ENCODE measurements at regions not wholly inside any gene's neighbourhood (a gene's known extent, or its start where the extent isn't known, plus 50 kb on each side); places are given as distances from the start of the nearest gene placed in this dataset.

DNA sequence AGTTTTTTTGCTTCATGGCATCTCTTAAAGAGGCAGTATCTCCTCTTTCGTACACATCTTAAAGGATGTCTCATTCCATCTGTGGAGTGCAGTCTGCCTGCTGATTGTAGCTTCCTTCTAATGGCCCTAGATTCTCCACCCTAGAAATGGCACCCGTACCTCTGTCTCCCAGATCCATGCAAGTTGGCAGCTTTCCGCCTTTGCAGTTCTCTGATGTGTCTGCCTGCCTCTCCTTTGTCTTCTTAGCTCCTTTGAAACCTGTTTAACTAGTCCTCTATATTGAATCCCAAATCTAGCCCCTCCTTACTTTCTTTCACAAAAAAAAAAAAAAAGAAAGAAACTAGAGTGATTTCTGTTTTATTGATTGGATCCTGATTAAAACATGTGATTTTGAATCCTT, 1025.0 kb downstream of the ZPLD1 start:
- peaks cover 3% of the 10 kb centered on the region for H3K9me3 Mint-ChIP-seq
- H3K36me3 Mint-ChIP-seq = no peaks in the 10 kb centered on the region
- H3K27ac Mint-ChIP-seq = no peak overlapping the region
- Histone ChIP-seq H3K79me2 (ENCODE audit: low read depth) (no peaks in the 10 kb centered on the region), H3K9ac (no peak overlapping the region), H3K4me3 (no peak overlapping the region), H3F3A (ENCODE audit: low read depth) (no peaks in the 10 kb centered on the region), H2AFZ (replicated peaks) (peak overlapping the region; percentile 89), H3K4me2 (no peak overlapping the region), H3K27me3 (no peaks in the 10 kb centered on the region), H3K4me1 (peaks cover 4% of the 10 kb centered on the region), H3K9me3 (ENCODE audit: low read depth) (no peaks in the 10 kb centered on the region), H3K36me3 (no peaks in the 10 kb centered on the region), H3K27ac (no peak overlapping the region), H4K20me1 (ENCODE audit: low read depth) (no peaks in the 10 kb centered on the region)
- TF ChIP-seq EZH2phosphoT487 (IDR thresholded peaks at IDR 0.05) (no peak), EZH2 (IDR thresholded peaks at IDR 0.05) (no peak), CTCF (IDR thresholded peaks at IDR 0.05) (no peak)
- DNase-seq (ENCODE audit: low spot score) = peak; percentile 4
- H3K4me1 Mint-ChIP-seq = peaks cover 4% of the 10 kb centered on the region
- H3K27me3 Mint-ChIP-seq (ENCODE audit: insufficient read depth, low read depth) = peaks cover 2% of the 10 kb centered on the region
- no peak overlapping the region for H3K4me3 Mint-ChIP-seq

- Mint-ChIP-seq H3K27ac (no peak overlapping the region), H3K36me3 (no peaks in the 10 kb centered on the region), H3K27me3 (ENCODE audit: insufficient read depth, low read depth) (no peaks in the 10 kb centered on the region), H3K9me3 (no peaks in the 10 kb centered on the region), H3K4me3 (no peak overlapping the region), H3K4me1 (no peaks in the 10 kb centered on the region)
- Histone ChIP-seq H3K9me3 (ENCODE audit: low read depth) (no peaks in the 10 kb centered on the region), H4K20me1 (ENCODE audit: low read depth) (no peaks in the 10 kb centered on the region), H3K4me2 (no peak overlapping the region), H3K36me3 (no peaks in the 10 kb centered on the region), H2AFZ (replicated peaks) (no peak overlapping the region), H3K79me2 (ENCODE audit: low read depth) (no peaks in the 10 kb centered on the region), H3K4me1 (no peaks in the 10 kb centered on the region), H3K4me3 (no peak overlapping the region), H3F3A (ENCODE audit: low read depth) (no peaks in the 10 kb centered on the region), H3K27me3 (no peaks in the 10 kb centered on the region), H3K27ac (no peak overlapping the region), H3K9ac (no peak overlapping the region)
- no peak for TF ChIP-seq EZH2 (IDR thresholded peaks at IDR 0.05)
- TF ChIP-seq CTCF (IDR thresholded peaks at IDR 0.05) = no peak
- TF ChIP-seq EZH2phosphoT487 (IDR thresholded peaks at IDR 0.05) = no peak
- no peak for DNase-seq (ENCODE audit: low spot score)
Measured at GRCh38 chr3:103470498-103470897, 1035.7 kb downstream of the ZPLD1 start.

DNA sequence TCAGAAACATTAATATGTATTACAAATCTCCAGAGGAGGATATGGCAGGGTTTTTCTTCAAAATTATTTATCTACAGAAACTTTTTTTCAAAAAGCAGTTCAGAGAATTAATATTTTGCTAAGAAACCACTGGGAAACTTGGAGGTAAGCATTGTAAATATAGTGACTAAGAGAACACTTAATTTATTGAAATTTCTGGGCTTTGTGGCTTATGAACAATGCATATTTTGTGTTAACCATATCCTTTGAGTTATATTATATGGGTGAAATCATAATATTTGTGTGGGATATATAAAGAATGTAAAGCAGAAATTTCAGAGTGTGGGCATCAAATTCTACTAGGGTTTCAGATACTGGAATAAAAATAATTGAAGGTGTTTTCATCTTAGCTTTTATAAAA, 1059.2 kb downstream of the ZPLD1 start:
- H3K36me3 ChIP-seq = no peaks in the 10 kb centered on the region
- Mint-ChIP-seq H3K4me3 (no peak overlapping the region), H3K4me1 (no peaks in the 10 kb centered on the region), H3K27me3 (ENCODE audit: insufficient read depth, low read depth) (no peaks in the 10 kb centered on the region), H3K36me3 (no peaks in the 10 kb centered on the region), H3K27ac (no peak overlapping the region), H3K9me3 (no peaks in the 10 kb centered on the region)
- H2AFZ ChIP-seq (replicated peaks) = no peak overlapping the region
- no peaks in the 10 kb centered on the region for H3K79me2 ChIP-seq (ENCODE audit: low read depth)
- TF ChIP-seq EZH2 (IDR thresholded peaks at IDR 0.05) (no peak), CTCF (IDR thresholded peaks at IDR 0.05) (no peak), EZH2phosphoT487 (IDR thresholded peaks at IDR 0.05) (no peak)
- H3F3A ChIP-seq (ENCODE audit: low read depth) = no peaks in the 10 kb centered on the region
- H3K4me3 ChIP-seq = no peak overlapping the region
- H4K20me1 ChIP-seq (ENCODE audit: low read depth) = no peaks in the 10 kb centered on the region
- H3K27me3 ChIP-seq = no peaks in the 10 kb centered on the region
- no peaks in the 10 kb centered on the region for H3K4me1 ChIP-seq
- H3K9me3 ChIP-seq (ENCODE audit: low read depth) = no peaks in the 10 kb centered on the region
- no peak overlapping the region for H3K9ac ChIP-seq
- no peak for DNase-seq (ENCODE audit: low spot score)
- no peak overlapping the region for H3K27ac ChIP-seq
- H3K4me2 ChIP-seq = no peak overlapping the region

DNA sequence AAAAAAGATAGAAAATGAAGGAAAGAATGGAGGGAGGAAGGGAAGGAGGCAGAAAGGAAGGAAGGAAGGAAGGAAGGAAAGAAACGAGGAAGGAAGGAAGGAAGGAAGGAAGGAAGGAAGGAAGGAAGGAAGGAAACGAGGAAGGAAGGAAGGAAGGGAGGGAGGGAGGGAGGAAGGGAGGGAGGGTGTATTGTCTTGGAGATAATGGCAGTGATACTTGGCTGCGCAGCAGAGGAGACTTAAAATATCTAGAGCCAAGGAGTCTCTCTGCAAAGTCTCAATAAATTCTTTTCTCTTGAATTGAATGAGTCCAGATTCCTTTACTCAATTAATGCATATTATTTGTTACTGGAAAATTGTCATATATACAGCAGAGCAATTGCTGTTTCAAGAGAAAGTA, 1059.7 kb downstream of the ZPLD1 start:
- Histone ChIP-seq H4K20me1 (ENCODE audit: low read depth) (no peaks in the 10 kb centered on the region), H3K9me3 (ENCODE audit: low read depth) (no peaks in the 10 kb centered on the region), H3K4me2 (no peak overlapping the region), H3F3A (ENCODE audit: low read depth) (no peaks in the 10 kb centered on the region), H3K27me3 (no peaks in the 10 kb centered on the region), H3K79me2 (ENCODE audit: low read depth) (no peaks in the 10 kb centered on the region), H3K27ac (no peak overlapping the region), H3K4me3 (no peak overlapping the region), H3K36me3 (no peaks in the 10 kb centered on the region), H3K9ac (no peak overlapping the region), H3K4me1 (no peaks in the 10 kb centered on the region), H2AFZ (replicated peaks) (no peak overlapping the region)
- DNase-seq (ENCODE audit: low spot score) = no peak
- Mint-ChIP-seq H3K27me3 (ENCODE audit: insufficient read depth, low read depth) (no peaks in the 10 kb centered on the region), H3K36me3 (no peaks in the 10 kb centered on the region), H3K4me1 (no peaks in the 10 kb centered on the region), H3K4me3 (no peak overlapping the region), H3K9me3 (no peaks in the 10 kb centered on the region), H3K27ac (no peak overlapping the region)
- TF ChIP-seq EZH2 (IDR thresholded peaks at IDR 0.05) = no peak
- no peak for TF ChIP-seq CTCF (IDR thresholded peaks at IDR 0.05)
- TF ChIP-seq EZH2phosphoT487 (IDR thresholded peaks at IDR 0.05) = no peak

Measured in neural progenitor cell (in vitro differentiated cells).